Calu3 (cell line): ENCODE measurements at regions not wholly inside any gene's neighbourhood (a gene's known extent, or its start where the extent isn't known, plus 50 kb on each side); places are given as distances from the start of the nearest gene placed in this dataset.

Experiments
- BruUV-seq: library from RNA; stranded (reverse); fragments of 400-500 nt; replicated peaks from 2 replicates; lab custom pipeline; 2021; lab: Mats Ljungman, UMichigan
- CTCF ChIA-PET: fragments of 300-600 bp; sonication (Branson Sonifier 250); formaldehyde crosslinking; loops from one replicate; lab custom pipeline; 2022; ENCODE audit warnings: antibody characterized with exemption; lab: Charles Lee
- DNase-seq: peaks from one replicate; pipeline ENCODE4 v3.0.0; 2022
- H3K27ac Mint-ChIP-seq: one replicate; pipeline ENCODE4 v1.8.0; 2022; ENCODE audit warnings: mixed read lengths; ENCODE audit not compliant: unreplicated experiment
- H3K27me3 Mint-ChIP-seq: one replicate; pipeline ENCODE4 v1.8.0; 2022; ENCODE audit warnings: mixed read lengths; ENCODE audit not compliant: unreplicated experiment
- H3K36me3 Mint-ChIP-seq: one replicate; pipeline ENCODE4 v1.8.0; 2022; ENCODE audit warnings: mild to moderate bottlenecking, moderate library complexity, mixed read lengths; ENCODE audit not compliant: insufficient read depth, unreplicated experiment
- H3K4me1 Mint-ChIP-seq: one replicate; pipeline ENCODE4 v1.8.0; 2022; ENCODE audit warnings: mild to moderate bottlenecking, low read depth, mixed read lengths; ENCODE audit not compliant: unreplicated experiment
- H3K4me3 Mint-ChIP-seq: one replicate; pipeline ENCODE4 v1.8.0; 2022; ENCODE audit warnings: mild to moderate bottlenecking, low read depth, moderate library complexity, mixed read lengths; ENCODE audit not compliant: unreplicated experiment
- H3K9me3 Mint-ChIP-seq: one replicate; pipeline ENCODE4 v1.8.0; 2022; ENCODE audit warnings: low read depth, mixed read lengths; ENCODE audit not compliant: unreplicated experiment
- CTCF ChIP-seq: fragments of 200-600 bp; IDR thresholded peaks from one replicate; pipeline ENCODE4 v1.8.0; 2022; ENCODE audit warnings: antibody characterized with exemption; ENCODE audit not compliant: unreplicated experiment
- intact Hi-C: fragments of 100-400 bp; cut with micrococcal nuclease; formaldehyde crosslinking; loops from one replicate; pipeline ENCODE4 v1.10.0; 2022; ENCODE audit not compliant: unreplicated experiment

- Mint-ChIP-seq H3K9me3 (no peaks in the 10 kb centered on the region), H3K4me1 (no peaks in the 10 kb centered on the region), H3K27me3 (peaks cover 52% of the 10 kb centered on the region), H3K36me3 (peaks cover 4% of the 10 kb centered on the region), H3K4me3 (no peak overlapping the region), H3K27ac (no peak overlapping the region)
- no TSS peak for BruUV-seq
- no peak for TF ChIP-seq CTCF
- intact Hi-C loops: loop anchor here (10.0 kb wide), 2 partner anchors 139 to 319 kb away; no protein-coding TSS in a partner anchor
- CTCF ChIA-PET: no interaction called here
- DNase-seq: no peak
Measured at GRCh38 chr6:137413482-137413881, 80.7 kb downstream of the OLIG3 start.

- Mint-ChIP-seq H3K36me3 (peaks cover 4% of the 10 kb centered on the region), H3K4me1 (no peaks in the 10 kb centered on the region), H3K9me3 (no peaks in the 10 kb centered on the region), H3K27me3 (peaks cover 45% of the 10 kb centered on the region), H3K27ac (no peak overlapping the region), H3K4me3 (no peak overlapping the region)
- CTCF ChIA-PET: no interaction called here
- intact Hi-C loops: loop anchor here (10.0 kb wide), 2 partner anchors 138 to 318 kb away; no protein-coding TSS in a partner anchor
- DNase-seq: no peak
- BruUV-seq: no TSS peak
- TF ChIP-seq CTCF: no peak
Measured at GRCh38 chr6:137412562-137412961, 81.6 kb downstream of the OLIG3 start.

- Mint-ChIP-seq H3K27me3 (peaks cover 45% of the 10 kb centered on the region), H3K36me3 (no peaks in the 10 kb centered on the region), H3K4me3 (no peak overlapping the region), H3K4me1 (no peaks in the 10 kb centered on the region), H3K9me3 (no peaks in the 10 kb centered on the region), H3K27ac (no peak overlapping the region)
- TF ChIP-seq CTCF: no peak
- intact Hi-C loops: no loop called here
- CTCF ChIA-PET: no interaction called here
- BruUV-seq: no TSS peak
- no peak for DNase-seq
Measured at GRCh38 chr6:137409266-137409777, 84.9 kb downstream of the OLIG3 start.

- no peak overlapping the region for H3K27ac Mint-ChIP-seq
- intact Hi-C loops: no loop called here
- DNase-seq: no peak
- H3K4me1 Mint-ChIP-seq: no peaks in the 10 kb centered on the region
- no peaks in the 10 kb centered on the region for H3K9me3 Mint-ChIP-seq
- CTCF ChIA-PET: no interaction called here
- peaks cover 45% of the 10 kb centered on the region for H3K27me3 Mint-ChIP-seq
- H3K4me3 Mint-ChIP-seq: no peak overlapping the region
- TF ChIP-seq CTCF: no peak
- H3K36me3 Mint-ChIP-seq: no peaks in the 10 kb centered on the region
- BruUV-seq: no TSS peak
Measured at GRCh38 chr6:137407816-137408215, 86.4 kb downstream of the OLIG3 start.
